SIG-M5 treated with dmso at 0.1 percent for 504 hours (cell line): ENCODE measurements at regions not wholly inside any gene's neighbourhood (a gene's known extent, or its start where the extent isn't known, plus 50 kb on each side); places are given as distances from the start of the nearest gene placed in this dataset.

ENCODE experiments used
- DNase-seq: peaks from one replicate; lab custom pipeline; 2025; ENCODE audit not compliant: unreplicated experiment; lab: John Stamatoyannopoulos, UW

- DNase-seq: no peak
These were observed 412.7 kb upstream of the SEL1L start for GRCh38 chr14:81946375-81946774.

DNA sequence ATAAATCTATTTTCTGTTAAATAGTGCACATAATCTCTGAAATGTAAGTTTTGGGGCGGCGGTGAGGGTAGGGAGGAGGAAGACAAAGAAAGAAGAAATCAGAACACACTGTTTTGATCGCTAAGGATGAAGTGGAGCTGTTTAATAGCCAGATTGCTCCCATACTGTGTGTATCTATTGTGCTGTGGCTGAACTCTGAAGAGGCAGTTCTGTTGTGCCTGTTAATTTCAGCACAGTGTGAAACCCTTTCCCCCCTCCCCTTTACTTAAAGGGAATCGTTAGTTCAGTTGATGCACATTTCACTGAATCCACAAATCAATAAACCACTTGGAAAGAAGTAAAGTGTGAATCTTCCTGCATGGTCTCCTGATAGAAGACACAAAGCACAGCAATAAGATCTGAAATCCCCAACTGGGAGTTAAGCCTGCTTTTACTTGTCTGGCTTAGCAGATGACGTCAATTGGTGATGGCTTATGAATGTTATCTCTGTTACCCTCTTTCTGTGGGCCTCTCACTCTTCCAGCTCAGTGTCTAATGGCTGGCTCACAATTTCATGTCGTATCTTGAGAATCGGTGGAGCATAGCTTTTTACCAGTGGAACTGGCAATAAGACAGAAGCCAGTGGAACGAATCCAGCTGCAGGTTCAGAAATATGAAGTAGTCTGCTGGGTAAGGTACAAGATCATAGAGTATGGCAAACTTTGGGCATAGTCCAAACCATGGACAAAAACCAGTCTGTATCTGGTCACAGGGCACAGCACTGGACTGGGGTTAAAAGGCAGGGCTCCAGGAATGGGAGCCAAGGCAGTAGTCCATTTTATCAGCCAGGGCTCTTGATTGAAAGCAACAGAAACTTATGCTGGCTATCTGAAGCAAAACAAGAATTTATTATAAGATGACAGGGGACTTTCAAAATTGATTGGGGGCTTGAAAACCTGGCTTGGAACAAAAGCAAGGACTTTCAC, 413.5 kb upstream of the SEL1L start:
- DNase-seq: no peak

DNA sequence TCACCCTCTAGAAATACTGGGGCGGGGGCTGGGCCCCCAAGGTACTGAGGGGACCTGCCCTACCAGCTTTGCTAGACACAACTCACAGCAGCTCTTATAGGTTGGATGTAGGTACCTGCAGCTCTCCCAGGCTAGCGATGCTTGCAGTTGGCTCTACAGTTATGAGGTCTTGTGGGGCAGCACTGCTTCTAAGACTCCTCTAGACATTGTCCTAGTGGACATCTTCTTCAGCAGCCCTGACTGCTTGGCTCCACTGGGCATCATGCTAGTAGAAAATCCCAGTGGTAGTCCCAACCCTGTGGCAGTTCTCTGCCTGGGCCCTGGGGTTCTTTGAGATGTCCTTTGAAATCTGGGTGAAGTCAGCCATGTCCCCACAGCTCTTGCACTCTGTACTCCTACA, 419.3 kb upstream of the SEL1L start:
- DNase-seq: no peak

DNA sequence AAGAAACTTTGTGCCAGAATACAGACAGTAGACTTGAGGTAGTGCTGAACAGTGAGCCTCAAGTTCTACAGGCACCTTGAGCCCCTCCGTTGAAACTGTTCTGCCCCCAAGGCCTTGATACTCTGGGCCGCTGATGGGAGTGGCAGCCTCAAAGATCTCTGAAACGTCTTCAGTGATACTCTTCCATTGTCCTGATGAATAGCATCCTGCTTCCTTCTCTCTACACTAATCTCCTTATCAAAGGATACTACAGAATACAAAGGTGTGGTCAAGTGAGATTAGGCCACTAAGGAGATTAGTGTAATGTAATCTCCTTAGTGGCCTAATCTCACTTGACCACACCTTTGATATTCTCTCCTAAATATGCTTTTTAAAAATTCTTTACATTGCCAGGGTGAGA, 419.8 kb upstream of the SEL1L start:
- DNase-seq: no peak

- no peak for DNase-seq
These were observed 421.5 kb upstream of the SEL1L start for GRCh38 chr14:81955123-81955522.

DNA sequence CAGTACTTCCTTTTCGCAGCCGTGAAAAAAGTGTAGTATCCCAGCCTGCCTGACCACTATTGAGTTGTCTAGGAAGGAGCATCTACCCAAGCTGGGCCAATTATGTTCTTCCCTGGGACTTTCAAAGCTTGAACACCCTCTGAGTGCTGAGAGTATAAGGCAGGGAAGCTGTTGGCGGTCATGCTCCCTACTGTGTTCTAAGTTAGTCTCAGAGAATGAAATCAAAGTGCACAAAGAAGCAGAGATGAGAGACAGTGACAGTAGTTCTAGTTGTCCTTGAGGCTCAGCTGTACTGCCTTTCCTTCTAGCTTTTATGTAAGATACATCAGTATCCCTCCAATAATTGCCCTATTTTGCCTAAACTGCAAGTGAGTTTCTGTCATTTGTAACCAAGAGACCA, 427.1 kb upstream of the SEL1L start:
- no peak for DNase-seq

DNA sequence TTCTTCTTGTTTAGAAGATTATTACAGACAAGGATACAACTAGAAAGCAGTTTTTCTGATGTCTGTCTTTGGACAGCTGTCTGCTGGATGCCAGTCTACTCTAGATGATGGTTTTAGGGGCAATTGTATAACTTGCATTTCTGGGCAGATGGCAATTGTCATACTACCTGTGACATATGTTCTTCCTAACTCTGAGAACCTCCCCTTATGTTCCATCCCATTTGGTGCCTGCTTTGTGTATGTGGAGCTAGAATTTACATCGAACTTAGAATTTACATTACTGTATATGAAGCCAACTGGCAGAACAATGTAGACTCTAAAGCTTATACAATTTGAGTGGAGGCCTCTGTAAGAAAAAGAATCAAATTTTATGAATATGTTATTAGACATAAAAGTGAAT, 430.2 kb upstream of the SEL1L start:
- DNase-seq: no peak

DNA sequence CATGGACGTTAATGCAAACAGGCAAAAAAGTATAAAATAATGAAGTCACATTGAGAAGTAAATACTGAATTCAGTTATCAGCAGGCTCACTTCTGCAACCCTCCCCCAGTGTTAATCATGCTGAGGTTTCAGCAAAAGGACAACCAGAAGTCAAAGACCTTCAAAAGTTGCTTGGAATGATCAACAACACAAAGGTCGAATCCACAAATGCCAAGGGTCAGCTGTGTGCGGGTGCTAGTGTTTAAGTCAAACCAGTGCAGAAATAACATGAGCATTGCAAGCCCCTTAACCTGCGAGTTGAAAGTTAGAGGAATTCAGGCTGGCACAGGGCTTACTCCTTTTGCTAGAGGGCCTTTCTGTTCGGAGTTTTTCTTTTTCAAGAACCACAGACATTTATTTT, 436.7 kb upstream of the SEL1L start:
- no peak for DNase-seq

DNA sequence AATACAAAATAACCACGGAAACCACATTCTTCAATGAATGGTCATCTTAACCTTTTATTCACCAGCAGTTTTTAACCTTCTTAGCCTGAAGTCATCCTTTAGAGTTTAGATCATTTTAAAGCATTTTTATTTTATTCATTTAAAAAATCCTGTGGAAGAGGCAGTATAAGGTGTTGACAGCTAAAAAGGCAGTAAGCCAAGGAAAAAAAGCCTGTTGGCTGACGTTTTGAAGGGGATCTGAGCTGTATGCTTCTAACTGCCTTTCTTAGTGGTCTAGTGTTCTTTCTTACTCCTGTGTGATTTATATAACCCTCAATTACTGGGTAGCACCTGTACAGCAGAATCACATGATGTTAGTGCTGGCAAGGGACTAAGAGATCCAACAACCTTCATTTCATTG, 438.3 kb upstream of the SEL1L start:
- DNase-seq: no peak

GRCh38 chr14:81972601-81973000, 438.9 kb upstream of the SEL1L start:
- no peak for DNase-seq

DNA sequence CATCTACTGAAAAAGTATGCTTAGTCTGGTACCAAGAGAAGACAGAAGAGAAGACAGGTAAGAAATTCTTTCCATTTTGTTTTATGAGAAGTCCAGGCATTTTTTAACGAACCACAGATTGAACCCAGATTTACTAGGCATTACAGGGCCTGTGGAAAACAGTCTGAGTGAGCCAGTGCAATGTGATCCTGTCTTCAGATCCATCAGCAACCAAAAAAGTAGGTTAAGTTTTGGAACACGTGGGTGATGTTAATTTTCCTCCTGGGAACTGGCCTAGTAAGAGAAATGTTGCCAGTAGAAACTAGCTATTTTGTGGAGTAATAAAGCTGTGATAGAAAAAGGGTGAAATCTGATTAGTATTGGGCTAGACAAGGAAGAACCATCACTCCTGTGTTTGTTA, 440.9 kb upstream of the SEL1L start:
- DNase-seq: no peak

- no peak for DNase-seq
These were observed 447.1 kb upstream of the SEL1L start for GRCh38 chr14:81980601-81981306.

GRCh38 chr14:81981307-81981675, 447.6 kb upstream of the SEL1L start:
- DNase-seq: no peak

DNA sequence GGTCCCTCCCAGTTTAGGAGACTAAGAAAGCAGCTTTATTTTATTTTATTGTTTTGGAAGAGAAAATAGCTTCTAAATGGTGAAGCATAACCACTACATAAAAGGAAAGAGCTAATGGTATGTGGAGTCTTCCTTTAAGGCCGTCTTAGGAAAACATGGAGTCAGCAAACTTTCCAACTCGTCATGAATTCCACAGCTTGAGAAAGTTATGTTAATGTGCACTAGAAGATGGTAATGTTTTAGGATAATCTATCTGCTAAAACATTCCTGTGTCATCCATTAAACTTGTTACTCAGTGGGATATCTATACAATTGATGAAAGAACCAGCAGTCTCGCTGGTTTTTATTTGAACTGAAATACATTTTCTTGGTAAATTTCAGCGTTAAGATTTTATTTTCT, 448.4 kb upstream of the SEL1L start:
- no peak for DNase-seq

DNA sequence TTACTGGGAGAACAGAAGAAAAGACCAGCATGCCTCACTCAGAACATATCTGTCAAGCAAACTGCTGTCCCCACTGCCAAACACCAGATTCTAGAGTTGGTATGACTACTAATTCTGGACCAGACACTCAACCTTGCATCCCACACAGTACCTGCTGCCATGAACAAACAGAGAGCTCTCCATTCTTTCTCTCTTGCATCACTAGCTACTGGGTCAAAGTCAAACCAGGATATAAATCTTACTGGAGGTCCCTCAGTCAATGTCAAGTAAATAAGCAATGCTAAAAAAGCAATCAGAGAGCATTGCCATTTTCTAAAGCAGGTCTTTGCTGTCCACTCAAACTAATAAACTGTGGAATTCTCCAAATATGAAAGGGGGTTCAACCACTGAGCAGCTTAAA, 452.4 kb upstream of the SEL1L start:
- DNase-seq: no peak

DNA sequence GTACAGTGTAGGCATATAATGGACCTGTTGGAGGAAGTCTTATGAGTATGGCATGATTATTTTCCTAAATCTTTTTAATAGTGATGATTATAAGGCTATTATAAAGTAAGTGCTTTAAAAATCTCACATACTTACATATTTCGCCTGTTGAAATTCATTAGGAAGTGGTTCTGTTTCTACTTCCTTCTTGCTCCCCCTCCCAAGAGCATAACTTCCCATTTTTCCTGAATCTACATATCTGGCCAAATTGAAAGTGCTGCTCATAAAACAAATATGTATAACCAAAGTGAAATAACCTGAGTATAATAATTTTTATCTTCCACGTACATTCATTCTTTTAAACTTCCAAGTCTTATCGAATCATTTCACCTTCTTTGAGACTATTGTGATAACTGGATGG, 455.6 kb upstream of the SEL1L start:
- DNase-seq: peak; percentile 5

DNA sequence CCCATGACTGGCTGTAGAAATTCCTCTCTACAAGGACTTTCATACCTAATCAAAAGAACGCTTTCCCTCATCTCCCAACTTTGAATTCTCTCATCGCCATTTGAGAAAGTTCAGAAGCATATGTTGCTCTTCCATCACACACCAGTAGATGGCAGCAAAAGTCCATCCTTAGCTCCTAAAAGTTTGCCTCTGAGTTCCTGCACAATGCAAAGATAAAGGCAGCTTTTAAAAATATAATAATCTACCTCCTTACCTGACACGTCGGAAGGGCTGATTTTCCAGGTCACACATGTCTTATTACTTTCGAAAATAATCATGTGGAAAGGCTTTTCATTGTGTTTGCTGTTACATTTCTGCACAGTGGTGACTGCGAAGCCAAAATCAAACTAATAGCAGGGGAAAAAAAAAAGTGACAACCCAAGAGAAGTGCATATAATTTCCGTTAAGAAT, 456.7 kb upstream of the SEL1L start:
- DNase-seq: peak; percentile 47

DNA sequence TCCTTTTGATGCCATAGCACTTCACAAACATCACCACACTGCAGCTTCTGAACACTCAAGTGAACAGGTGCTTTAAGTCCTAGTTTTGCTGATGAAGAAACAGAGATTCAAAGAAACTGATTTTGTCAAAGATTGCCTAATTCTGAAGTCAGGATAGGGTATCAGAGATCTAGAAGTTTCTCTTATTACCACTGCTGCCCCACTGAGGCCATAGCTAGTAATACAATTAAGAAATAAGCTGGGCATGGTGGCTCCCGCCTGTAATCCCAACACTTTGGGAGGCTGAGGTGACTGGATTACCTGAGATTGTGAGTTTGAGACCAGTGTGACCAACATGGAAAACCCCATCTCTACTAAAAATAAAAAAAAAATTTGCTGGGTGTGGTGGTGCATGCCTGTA, 458.3 kb upstream of the SEL1L start:
- DNase-seq: peak; percentile 8

GRCh38 chr14:81993432-81993831, 459.8 kb upstream of the SEL1L start:
- no peak for DNase-seq

DNA sequence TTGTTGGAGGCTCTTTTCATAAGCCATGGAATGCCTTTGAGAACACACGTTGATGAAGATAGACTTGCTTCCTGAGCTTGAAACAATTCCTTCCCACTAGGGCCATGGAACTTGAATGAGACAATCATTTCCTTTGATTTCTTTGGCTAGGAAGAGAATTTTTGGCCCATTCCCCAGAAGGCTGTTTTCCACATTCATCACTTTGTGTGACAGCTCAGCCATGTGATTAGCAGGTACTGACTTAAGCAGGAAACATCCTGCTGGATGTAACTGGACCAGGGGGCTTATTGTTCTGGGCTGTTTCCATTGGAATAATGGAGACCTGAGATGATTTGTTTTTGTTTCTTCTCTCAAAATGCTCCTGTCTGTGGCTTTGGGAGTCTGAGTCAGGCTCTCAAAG, 469.8 kb upstream of the SEL1L start:
- DNase-seq: no peak

DNA sequence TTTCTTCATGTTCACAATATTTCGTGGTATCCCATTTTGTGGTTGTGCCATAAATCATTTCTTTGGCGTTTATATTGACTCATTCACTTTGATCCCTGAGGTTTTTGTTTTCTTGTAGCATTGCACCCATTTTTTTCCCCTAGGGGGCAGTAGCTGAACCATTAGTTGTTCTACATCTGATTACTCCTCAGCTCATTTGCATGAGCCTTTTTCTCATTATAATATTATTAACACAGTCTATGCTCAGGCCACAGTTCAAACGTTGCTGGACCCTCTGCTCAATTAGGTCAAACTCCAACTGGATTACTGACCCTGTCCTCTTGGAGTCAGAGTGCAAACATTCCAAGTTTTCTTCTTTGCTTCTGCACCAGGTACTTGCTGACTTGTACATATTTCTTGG, 475.4 kb upstream of the SEL1L start:
- DNase-seq: peak; percentile 3

- no peak for DNase-seq
These were observed 476.3 kb upstream of the SEL1L start for GRCh38 chr14:82009993-82010392.
